Mucosa of descending colon (tissue), 3 donors: ENCODE measurements at regions not wholly inside any gene's neighbourhood (a gene's known extent, or its start where the extent isn't known, plus 50 kb on each side); places are given as distances from the start of the nearest gene placed in this dataset.

Experiments used
- ATAC-seq: fragments of 200-7000 bp; cut with Tn5 transposase; one replicate; pipeline ENCODE4 v1.9.1; 2020; ENCODE audit warnings: mild to moderate bottlenecking, moderate library complexity
- DNase-seq, 3 donors: peaks; one replicate each; pipeline ENCODE4 v3.0.0-alpha.2; 2020
- H3K36me3 ChIP-seq: fragments of 200-600 bp; one replicate; pipeline ENCODE4 v1.8.0; 2021; ENCODE audit warnings: low read depth, mild to moderate bottlenecking
- H3K4me1 ChIP-seq: fragments of 200-600 bp; one replicate; pipeline ENCODE4 v1.8.0; 2021; ENCODE audit warnings: low read depth, mild to moderate bottlenecking
- H3K4me3 ChIP-seq: fragments of 200-600 bp; one replicate; pipeline ENCODE4 v1.8.0; 2021; ENCODE audit warnings: mild to moderate bottlenecking
- H3K9me3 ChIP-seq: fragments of 200-600 bp; one replicate; pipeline ENCODE4 v1.8.0; 2021; ENCODE audit warnings: mild to moderate bottlenecking
- CTCF ChIP-seq: fragments of 200-600 bp; IDR thresholded peaks from one replicate; pipeline ENCODE4 v1.8.0; 2022; ENCODE audit warnings: antibody characterized with exemption, mild to moderate bottlenecking
- intact Hi-C, 2 donors: fragments of 100-400 bp; cut with DNase I in 1 of 2; cut with micrococcal nuclease in 1 of 2; formaldehyde crosslinking; loops; one replicate each; pipeline versions ENCODE4 v1.11.0 to v1.11.1; 2022; cut with DNase I, micrococcal nuclease
- donor health status: DM: no; HTN: no; CAD: no; lungs with moderate emphysema.
- donor health status: DM: no; HTN: no; CAD: no.
- donor health status: DM: no; HTN: yes; CAD: no.

- ATAC-seq (no peak), DNase-seq (no peak)
- no peak for TF ChIP-seq CTCF
- no peaks in the 10 kb centered on the region for H3K9me3 ChIP-seq
- no peak overlapping the region for H3K4me3 ChIP-seq
- H3K36me3 ChIP-seq: no peaks in the 10 kb centered on the region
- intact Hi-C loops: no loop called here
- H3K4me1 ChIP-seq: no peaks in the 10 kb centered on the region
These were observed 170.9 kb downstream of the FGF1 start for GRCh38 chr5:142515036-142515435.

- no peak for TF ChIP-seq CTCF
- ATAC-seq (no peak), DNase-seq (no peak)
- Histone ChIP-seq H3K36me3 (no peaks in the 10 kb centered on the region), H3K4me1 (no peaks in the 10 kb centered on the region), H3K4me3 (no peak overlapping the region), H3K9me3 (no peaks in the 10 kb centered on the region)
- intact Hi-C loops: no loop called here
These were observed 171.7 kb downstream of the FGF1 start for GRCh38 chr5:142514196-142514595.

- intact Hi-C loops: no loop called here
- peak; percentile 21 for ATAC-seq
- DNase-seq: no peak
- H3K36me3 ChIP-seq: no peaks in the 10 kb centered on the region
- H3K4me1 ChIP-seq: no peaks in the 10 kb centered on the region
- H3K9me3 ChIP-seq: no peaks in the 10 kb centered on the region
- no peak overlapping the region for H3K4me3 ChIP-seq
- TF ChIP-seq CTCF: no peak
These were observed 173.5 kb downstream of the FGF1 start for GRCh38 chr5:142512043-142513042.

GRCh38 chr5:142511358-142511757 is 174.5 kb downstream of the FGF1 start:
- no peak for DNase-seq
- no peak overlapping the region for H3K4me3 ChIP-seq
- intact Hi-C loops: no loop called here
- H3K36me3 ChIP-seq: no peaks in the 10 kb centered on the region
- H3K9me3 ChIP-seq: no peaks in the 10 kb centered on the region
- no peaks in the 10 kb centered on the region for H3K4me1 ChIP-seq
- TF ChIP-seq CTCF: no peak
- ATAC-seq: no peak

DNA sequence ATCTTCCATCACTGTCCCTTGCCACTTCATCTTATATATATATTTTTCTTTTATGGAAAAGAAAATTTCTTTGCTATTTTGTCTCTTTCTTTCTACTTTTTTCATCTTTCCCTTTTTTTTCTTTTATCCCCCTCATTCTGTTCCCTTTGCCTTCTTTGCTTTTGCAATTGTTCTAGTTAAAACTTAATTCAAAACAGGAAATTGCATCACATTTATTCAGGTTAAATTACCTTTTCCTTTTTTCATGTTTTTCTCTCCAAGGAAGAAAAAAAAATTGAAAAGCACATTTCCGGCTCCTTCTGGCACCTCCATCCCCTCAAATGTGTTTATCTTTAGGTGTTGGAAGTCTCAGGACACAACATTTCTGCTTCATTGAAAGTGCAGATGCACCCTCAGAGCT is 176.9 kb downstream of the FGF1 start:
- H3K9me3 ChIP-seq: no peaks in the 10 kb centered on the region
- no peak for DNase-seq
- no peaks in the 10 kb centered on the region for H3K36me3 ChIP-seq
- TF ChIP-seq CTCF: no peak
- no peak for ATAC-seq
- H3K4me1 ChIP-seq: no peaks in the 10 kb centered on the region
- no peak overlapping the region for H3K4me3 ChIP-seq
- intact Hi-C loops: no loop called here
